GM23338 (cell line): ENCODE measurements at regions not wholly inside any gene's neighbourhood (a gene's known extent, or its start where the extent isn't known, plus 50 kb on each side); places are given as distances from the start of the nearest gene placed in this dataset.

Experiments
- ATAC-seq: fragments of 200-7000 bp; cut with Tn5 transposase; 3 replicates; pipeline ENCODE4 v1.9.1; 2020
- DNase-seq: peaks from one replicate; pipeline ENCODE4 v3.0.0-alpha.2; 2015; ENCODE audit warnings: low spot score
- H2AFZ ChIP-seq: fragments of 200-600 bp; sonication (generic); 2 replicates; pipeline ENCODE4 v1.8.0; 2016; ENCODE audit warnings: antibody characterized with exemption, mild to moderate bottlenecking, moderate library complexity
- H3F3A ChIP-seq: fragments of 200-600 bp; sonication (generic); replicated peaks from 2 replicates; pipeline ENCODE4 v1.8.0; 2017; ENCODE audit warnings: antibody characterized with exemption, mixed run types, low read depth
- H3K27ac ChIP-seq: fragments of 200-600 bp; sonication (generic); 2 replicates; pipeline ENCODE4 v1.6.1; 2016; ENCODE audit warnings: low read depth
- H3K27me3 ChIP-seq: fragments of 200-600 bp; sonication (generic); 2 replicates; pipeline ENCODE4 v1.8.0; 2016; ENCODE audit warnings: mild to moderate bottlenecking, mixed run types, moderate library complexity; ENCODE audit not compliant: insufficient read depth
- H3K36me3 ChIP-seq: fragments of 200-600 bp; sonication (generic); 2 replicates; pipeline ENCODE4 v1.8.0; 2016; ENCODE audit warnings: mild to moderate bottlenecking; ENCODE audit not compliant: insufficient read depth
- H3K4me1 ChIP-seq: fragments of 200-600 bp; sonication (generic); 2 replicates; pipeline ENCODE4 v1.8.0; 2016; ENCODE audit warnings: mild to moderate bottlenecking, moderate library complexity; ENCODE audit not compliant: insufficient read depth
- H3K4me2 ChIP-seq: fragments of 200-600 bp; sonication (generic); 2 replicates; pipeline ENCODE4 v1.7.1; 2017; ENCODE audit warnings: mixed run types
- H3K4me3 ChIP-seq: fragments of 200-600 bp; sonication (generic); 2 replicates; pipeline ENCODE4 v1.6.1; 2016; ENCODE audit warnings: mixed run types
- H3K79me2 ChIP-seq: fragments of 200-600 bp; sonication (generic); replicated peaks from 2 replicates; pipeline ENCODE4 v1.8.0; 2017; ENCODE audit warnings: mild to moderate bottlenecking; ENCODE audit not compliant: insufficient read depth
- H3K9me2 ChIP-seq: fragments of 200-600 bp; sonication (generic); 2 replicates; pipeline ENCODE4 v1.8.0; 2017; ENCODE audit not compliant: insufficient read depth
- H4K20me1 ChIP-seq: fragments of 200-600 bp; sonication (generic); replicated peaks from 2 replicates; pipeline ENCODE4 v1.8.0; 2017; ENCODE audit warnings: mild to moderate bottlenecking; ENCODE audit not compliant: insufficient read depth
- H3K27ac Mint-ChIP-seq: 2 replicates; pipeline ENCODE4 v1.8.0; 2020; ENCODE audit warnings: inconsistent platforms, mild to moderate bottlenecking, moderate library complexity, mixed read lengths
- H3K27me3 Mint-ChIP-seq: 3 replicates; pipeline ENCODE4 v1.8.0; 2022; ENCODE audit warnings: low read depth, mild to moderate bottlenecking, moderate library complexity, mixed read lengths, inconsistent platforms; ENCODE audit not compliant: insufficient read depth, poor library complexity
- H3K36me3 Mint-ChIP-seq: 3 replicates; pipeline ENCODE4 v1.8.0; 2021; ENCODE audit warnings: low read depth, mild to moderate bottlenecking, inconsistent platforms, moderate library complexity, mixed read lengths
- H3K4me1 Mint-ChIP-seq: 3 replicates; pipeline ENCODE4 v1.8.0; 2020; ENCODE audit warnings: mild to moderate bottlenecking, inconsistent platforms, mixed read lengths
- H3K4me3 Mint-ChIP-seq: 3 replicates; pipeline ENCODE4 v1.8.0; 2021; ENCODE audit warnings: moderate library complexity, mild to moderate bottlenecking, inconsistent platforms, mixed read lengths
- H3K9me3 Mint-ChIP-seq: 3 replicates; pipeline ENCODE4 v1.8.0; 2020; ENCODE audit warnings: moderate library complexity, mild to moderate bottlenecking, inconsistent platforms, mixed read lengths
- EZH2 ChIP-seq: fragments of 200-600 bp; sonication (generic); IDR thresholded peaks from one replicate; pipeline ENCODE4 v1.8.0; 2017; ENCODE audit warnings: antibody characterized with exemption, mild to moderate bottlenecking, low read depth; ENCODE audit not compliant: unreplicated experiment
- EZH2phosphoT487 ChIP-seq: fragments of 200-600 bp; sonication (generic); IDR thresholded peaks from one replicate; pipeline ENCODE4 v1.8.1; 2018; ENCODE audit warnings: antibody characterized with exemption; ENCODE audit not compliant: unreplicated experiment
- NANOG ChIP-seq: IDR thresholded peaks from 2 replicates; pipeline ENCODE4 v1.6.1; 2016; ENCODE audit warnings: antibody characterized with exemption, borderline replicate concordance
- POLR2AphosphoS5 ChIP-seq: IDR thresholded peaks from 2 replicates; pipeline ENCODE4 v1.6.1; 2016; ENCODE audit warnings: antibody characterized with exemption, low read depth
- STAT1 ChIP-seq: IDR thresholded peaks from one replicate; pipeline ENCODE4 v1.6.1; 2016; ENCODE audit warnings: antibody characterized with exemption; ENCODE audit not compliant: unreplicated experiment
- ZNF114 ChIP-seq: fragments of 250-450 bp; sonication (Bioruptor Pico); IDR thresholded peaks from 2 replicates; pipeline ENCODE4 v1.5.0; 2020; ENCODE audit warnings: mild to moderate bottlenecking, moderate library complexity
- ZNF331 ChIP-seq: fragments of 250-450 bp; sonication (Bioruptor Pico); IDR thresholded peaks from 2 replicates; pipeline ENCODE4 v1.5.0; 2020; ENCODE audit warnings: low read depth, mild to moderate bottlenecking, moderate library complexity
- ZNF462 ChIP-seq: fragments of 250-450 bp; sonication (Bioruptor Pico); IDR thresholded peaks from 2 replicates; pipeline ENCODE4 v1.5.0; 2020; ENCODE audit warnings: mild to moderate bottlenecking, moderate library complexity
- TF ChIP-seq, protein P1 (sequence below): IDR thresholded peaks from 2 replicates; pipeline ENCODE4 v1.6.1; 2016; ENCODE audit warnings: antibody characterized with exemption
- TF ChIP-seq, protein P2 (sequence below), 2 experiments: fragments of 200-600 bp in 1 of 2; sonication (generic) in 1 of 2; conservative IDR thresholded peaks; 2 replicates each; pipeline versions ENCODE4 v1.5.1 to v1.6.1; 2016 to 2017; ENCODE audit warnings: antibody characterized with exemption in 2 of 2, low read depth in 2 of 2, mild to moderate bottlenecking in 2 of 2, moderate library complexity in 1 of 2

GRCh38 chr20:2219481-2220006 lies 76.3 kb upstream of the TGM3 start:
- no peak overlapping the region for H3K27ac ChIP-seq
- H3K4me3 Mint-ChIP-seq = no peak overlapping the region
- no peak for TF ChIP-seq ZNF331 (CRISPR knock-in tag)
- TF ChIP-seq EZH2phosphoT487 = no peak
- no peak for TF ChIP-seq NANOG
- no peak for TF ChIP-seq ZNF462 (CRISPR knock-in tag)
- TF ChIP-seq, protein P1, sequence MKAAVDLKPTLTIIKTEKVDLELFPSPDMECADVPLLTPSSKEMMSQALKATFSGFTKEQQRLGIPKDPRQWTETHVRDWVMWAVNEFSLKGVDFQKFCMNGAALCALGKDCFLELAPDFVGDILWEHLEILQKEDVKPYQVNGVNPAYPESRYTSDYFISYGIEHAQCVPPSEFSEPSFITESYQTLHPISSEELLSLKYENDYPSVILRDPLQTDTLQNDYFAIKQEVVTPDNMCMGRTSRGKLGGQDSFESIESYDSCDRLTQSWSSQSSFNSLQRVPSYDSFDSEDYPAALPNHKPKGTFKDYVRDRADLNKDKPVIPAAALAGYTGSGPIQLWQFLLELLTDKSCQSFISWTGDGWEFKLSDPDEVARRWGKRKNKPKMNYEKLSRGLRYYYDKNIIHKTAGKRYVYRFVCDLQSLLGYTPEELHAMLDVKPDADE = no peak
- TF ChIP-seq EZH2 = no peak
- TF ChIP-seq STAT1 = no peak
- no peak for TF ChIP-seq ZNF114 (CRISPR knock-in tag)
- TF ChIP-seq POLR2AphosphoS5 = no peak
- TF ChIP-seq, protein P2, sequence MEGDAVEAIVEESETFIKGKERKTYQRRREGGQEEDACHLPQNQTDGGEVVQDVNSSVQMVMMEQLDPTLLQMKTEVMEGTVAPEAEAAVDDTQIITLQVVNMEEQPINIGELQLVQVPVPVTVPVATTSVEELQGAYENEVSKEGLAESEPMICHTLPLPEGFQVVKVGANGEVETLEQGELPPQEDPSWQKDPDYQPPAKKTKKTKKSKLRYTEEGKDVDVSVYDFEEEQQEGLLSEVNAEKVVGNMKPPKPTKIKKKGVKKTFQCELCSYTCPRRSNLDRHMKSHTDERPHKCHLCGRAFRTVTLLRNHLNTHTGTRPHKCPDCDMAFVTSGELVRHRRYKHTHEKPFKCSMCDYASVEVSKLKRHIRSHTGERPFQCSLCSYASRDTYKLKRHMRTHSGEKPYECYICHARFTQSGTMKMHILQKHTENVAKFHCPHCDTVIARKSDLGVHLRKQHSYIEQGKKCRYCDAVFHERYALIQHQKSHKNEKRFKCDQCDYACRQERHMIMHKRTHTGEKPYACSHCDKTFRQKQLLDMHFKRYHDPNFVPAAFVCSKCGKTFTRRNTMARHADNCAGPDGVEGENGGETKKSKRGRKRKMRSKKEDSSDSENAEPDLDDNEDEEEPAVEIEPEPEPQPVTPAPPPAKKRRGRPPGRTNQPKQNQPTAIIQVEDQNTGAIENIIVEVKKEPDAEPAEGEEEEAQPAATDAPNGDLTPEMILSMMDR (conservative IDR thresholded peaks at IDR 0.05; ENCODE audit: low read depth in 2 of 2) = no peak
- H3K36me3 Mint-ChIP-seq = no peaks in the 10 kb centered on the region
- no peaks in the 10 kb centered on the region for H3K79me2 ChIP-seq
- no peaks in the 10 kb centered on the region for H3F3A ChIP-seq
- H3K9me3 Mint-ChIP-seq = peaks cover 9% of the 10 kb centered on the region
- no peaks in the 10 kb centered on the region for H3K27me3 ChIP-seq
- H2AFZ ChIP-seq = no peak overlapping the region
- H3K9me2 ChIP-seq = no peaks in the 10 kb centered on the region
- no peak for ATAC-seq
- no peak overlapping the region for H3K4me2 ChIP-seq
- no peak overlapping the region for H3K4me3 ChIP-seq
- no peaks in the 10 kb centered on the region for H3K4me1 ChIP-seq
- no peak overlapping the region for H3K27ac Mint-ChIP-seq
- H3K36me3 ChIP-seq = no peaks in the 10 kb centered on the region
- DNase-seq = no peak
- H3K4me1 Mint-ChIP-seq = peaks cover 12% of the 10 kb centered on the region; the same call in 2 of the 3 replicates
- H4K20me1 ChIP-seq = no peaks in the 10 kb centered on the region
- H3K27me3 Mint-ChIP-seq = peaks cover 2% of the 10 kb centered on the region
